KMS-11 (cell line): ENCODE measurements at regions not wholly inside any gene's neighbourhood (a gene's known extent, or its start where the extent isn't known, plus 50 kb on each side); places are given as distances from the start of the nearest gene placed in this dataset.

Experiments
- H2AFZ ChIP-seq: fragments of 200-600 bp; sonication (generic); 2 replicates; pipeline ENCODE4 v1.6.1; 2016; ENCODE audit warnings: antibody characterized with exemption, mixed run types, low read depth
- H3K27ac ChIP-seq: fragments of 200-600 bp; sonication (generic); 2 replicates; pipeline ENCODE4 v1.6.1; 2016; ENCODE audit warnings: mild to moderate bottlenecking, mixed run types
- H3K27me3 ChIP-seq: fragments of 200-600 bp; sonication (generic); 2 replicates; pipeline ENCODE4 v1.6.1; 2017; ENCODE audit warnings: mild to moderate bottlenecking, low read depth, mixed run types, moderate library complexity; ENCODE audit not compliant: insufficient read depth
- H3K36me3 ChIP-seq: fragments of 200-600 bp; sonication (generic); 2 replicates; pipeline ENCODE4 v1.6.1; 2017; ENCODE audit warnings: mild to moderate bottlenecking, mixed run types; ENCODE audit not compliant: insufficient read depth
- H3K4me1 ChIP-seq: fragments of 200-600 bp; sonication (generic); 2 replicates; pipeline ENCODE4 v1.6.1; 2016; ENCODE audit warnings: mild to moderate bottlenecking, low read depth, mixed run types; ENCODE audit not compliant: poor library complexity, severe bottlenecking
- H3K4me2 ChIP-seq: fragments of 200-600 bp; sonication (generic); 2 replicates; pipeline ENCODE4 v1.7.0; 2016; ENCODE audit warnings: mild to moderate bottlenecking, mixed run types
- H3K4me3 ChIP-seq: fragments of 200-600 bp; sonication (generic); IDR thresholded peaks from 2 replicates; pipeline ENCODE4 v1.6.1; 2017; ENCODE audit warnings: low read depth, low read length, mixed read lengths; ENCODE audit not compliant: insufficient read depth
- H3K79me2 ChIP-seq: fragments of 200-600 bp; sonication (generic); 2 replicates; pipeline ENCODE4 v1.6.1; 2016; ENCODE audit warnings: low read depth, mixed run types; ENCODE audit not compliant: insufficient read depth
- H3K9ac ChIP-seq: fragments of 200-600 bp; sonication (generic); 2 replicates; pipeline ENCODE4 v1.6.1; 2016; ENCODE audit warnings: mild to moderate bottlenecking, mixed run types
- H4K20me1 ChIP-seq: fragments of 200-600 bp; sonication (generic); 2 replicates; pipeline ENCODE4 v1.6.1; 2016; ENCODE audit warnings: mild to moderate bottlenecking, mixed run types; ENCODE audit not compliant: insufficient read depth
- CTCF ChIP-seq: fragments of 200-600 bp; sonication (generic); conservative IDR thresholded peaks from 2 replicates; pipeline ENCODE4 v1.6.1; 2017; ENCODE audit warnings: low read depth, mild to moderate bottlenecking, antibody characterized with exemption, low read length, moderate library complexity, mixed read lengths

- Histone ChIP-seq H3K79me2 (no peaks in the 10 kb centered on the region), H3K27ac (no peak overlapping the region), H3K4me3 (no peak overlapping the region), H3K9ac (no peak overlapping the region), H3K36me3 (no peaks in the 10 kb centered on the region), H4K20me1 (no peaks in the 10 kb centered on the region), H3K27me3 (peaks cover 19% of the 10 kb centered on the region; the same call in 1 of the 2 replicates), H3K4me1 (no peaks in the 10 kb centered on the region), H3K4me2 (no peak overlapping the region), H2AFZ (no peak overlapping the region)
- no peak for TF ChIP-seq CTCF
Measured at GRCh38 chr2:240293557-240294461, 141.7 kb upstream of the GPC1 start.

- H3K4me3 ChIP-seq, result no peak overlapping the region
- no peak overlapping the region for H3K9ac ChIP-seq
- peaks cover 16% of the 10 kb centered on the region; the same call in 1 of the 2 replicates for H3K27me3 ChIP-seq
- no peak for TF ChIP-seq CTCF
- H3K4me2 ChIP-seq, result no peak overlapping the region
- no peak overlapping the region for H2AFZ ChIP-seq
- H3K4me1 ChIP-seq, result no peaks in the 10 kb centered on the region
- no peaks in the 10 kb centered on the region for H4K20me1 ChIP-seq
- no peak overlapping the region for H3K27ac ChIP-seq
- H3K36me3 ChIP-seq, result no peaks in the 10 kb centered on the region
- H3K79me2 ChIP-seq, result no peaks in the 10 kb centered on the region
Measured at GRCh38 chr2:240294514-240294913, 140.9 kb upstream of the GPC1 start.

- Histone ChIP-seq H3K4me1 (no peaks in the 10 kb centered on the region), H3K36me3 (no peaks in the 10 kb centered on the region), H4K20me1 (no peaks in the 10 kb centered on the region), H3K79me2 (no peaks in the 10 kb centered on the region), H2AFZ (no peak overlapping the region), H3K9ac (no peak overlapping the region), H3K27me3 (peaks cover 15% of the 10 kb centered on the region; the same call in 1 of the 2 replicates), H3K4me3 (no peak overlapping the region), H3K27ac (no peak overlapping the region), H3K4me2 (no peak overlapping the region)
- TF ChIP-seq CTCF, result no peak
Measured at GRCh38 chr2:240295256-240296103, 140.0 kb upstream of the GPC1 start.

GRCh38 chr2:240296104-240296406 lies 139.4 kb upstream of the GPC1 start:
- Histone ChIP-seq H3K4me2 (no peak overlapping the region), H3K9ac (no peak overlapping the region)

More at GRCh38 chr2:240296104-240296406, 139.4 kb upstream of the GPC1 start:
- H3K79me2 ChIP-seq, result no peaks in the 10 kb centered on the region
- no peak for TF ChIP-seq CTCF
- H3K27ac ChIP-seq, result no peak overlapping the region
- H2AFZ ChIP-seq, result no peak overlapping the region
- H3K36me3 ChIP-seq, result no peaks in the 10 kb centered on the region
- H3K4me3 ChIP-seq, result no peak overlapping the region
- H3K27me3 ChIP-seq, result peaks cover 12% of the 10 kb centered on the region; the same call in 1 of the 2 replicates
- H4K20me1 ChIP-seq, result no peaks in the 10 kb centered on the region
- no peaks in the 10 kb centered on the region for H3K4me1 ChIP-seq
